Immature natural killer cell (primary cell): ENCODE measurements at regions not wholly inside any gene's neighbourhood (a gene's known extent, or its start where the extent isn't known, plus 50 kb on each side); places are given as distances from the start of the nearest gene placed in this dataset.
"Not testable (repeated sequence)": the region's sequence is repeated elsewhere in the genome, so short reads cannot be mapped to it uniquely, and the experiment has no call there.

Experiments used
- DNase-seq, 3 donors: peaks; one replicate each; pipeline ENCODE4 v3.0.0; 2022; ENCODE audit warnings: mixed read lengths in 1 of 3
- H3K27ac Mint-ChIP-seq, 6 donors: one replicate each; pipeline ENCODE4 v1.8.0; 2020; ENCODE audit warnings: mixed read lengths in 6 of 6, mild to moderate bottlenecking in 5 of 6, inconsistent platforms in 4 of 6, moderate library complexity in 3 of 6
- H3K27me3 Mint-ChIP-seq, 3 donors: one replicate each; pipeline ENCODE4 v1.8.0; 2020 to 2021; ENCODE audit warnings: low read depth in 3 of 3, mild to moderate bottlenecking in 3 of 3, mixed read lengths in 3 of 3, moderate library complexity in 3 of 3, inconsistent platforms in 1 of 3
- H3K36me3 Mint-ChIP-seq, 3 donors: one replicate each; pipeline ENCODE4 v1.8.0; 2020; ENCODE audit warnings: mixed read lengths in 3 of 3, inconsistent platforms in 2 of 3, mild to moderate bottlenecking in 2 of 3
- H3K4me1 Mint-ChIP-seq, 2 donors: one replicate each; pipeline ENCODE4 v1.8.0; 2020; ENCODE audit warnings: inconsistent platforms in 2 of 2, mild to moderate bottlenecking in 2 of 2, mixed read lengths in 2 of 2, moderate library complexity in 1 of 2
- H3K4me3 Mint-ChIP-seq, 5 donors: one replicate each; pipeline ENCODE4 v1.8.0; 2020; ENCODE audit warnings: mild to moderate bottlenecking in 5 of 5, mixed read lengths in 5 of 5, inconsistent platforms in 3 of 5, moderate library complexity in 3 of 5
- H3K9me3 Mint-ChIP-seq, 6 donors: one replicate each; pipeline ENCODE4 v1.8.0; 2020; ENCODE audit warnings: mild to moderate bottlenecking in 6 of 6, mixed read lengths in 6 of 6, inconsistent platforms in 4 of 6, moderate library complexity in 3 of 6

DNA sequence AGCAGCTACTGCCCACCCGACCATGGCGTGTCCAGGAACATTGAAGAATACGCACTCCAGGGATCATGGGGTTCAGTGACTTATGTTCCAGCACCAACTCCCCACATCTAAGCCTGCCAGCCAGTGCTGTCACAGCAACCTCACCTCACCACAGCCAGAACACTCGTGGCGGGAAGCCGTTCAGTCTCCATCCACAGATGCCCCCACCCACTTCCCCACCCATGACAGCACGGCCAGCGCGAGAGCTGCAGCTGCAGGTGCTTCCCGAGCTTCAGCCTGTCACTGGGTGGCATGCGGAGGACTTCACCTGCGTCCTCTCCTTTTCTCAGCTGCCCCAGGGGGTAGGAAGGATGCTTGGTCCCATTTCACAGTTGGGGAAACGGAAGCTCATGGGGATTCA, 50.3 kb downstream of the RBFOX3 start:
- peaks cover 16 to 24% (median 19%) of the 10 kb centered on the region in 3 donors for H3K27me3 Mint-ChIP-seq
- peaks cover 6% of the 10 kb centered on the region in 3 donors for H3K36me3 Mint-ChIP-seq
- no peak for DNase-seq
- H3K4me1 Mint-ChIP-seq: peaks cover 34 to 43% of the 10 kb centered on the region in 2 donors
- H3K9me3 Mint-ChIP-seq: peaks cover 0 to 7% (median 2%) of the 10 kb centered on the region in 6 donors
- H3K4me3 Mint-ChIP-seq: no peak overlapping the region
- no peak overlapping the region for H3K27ac Mint-ChIP-seq

DNA sequence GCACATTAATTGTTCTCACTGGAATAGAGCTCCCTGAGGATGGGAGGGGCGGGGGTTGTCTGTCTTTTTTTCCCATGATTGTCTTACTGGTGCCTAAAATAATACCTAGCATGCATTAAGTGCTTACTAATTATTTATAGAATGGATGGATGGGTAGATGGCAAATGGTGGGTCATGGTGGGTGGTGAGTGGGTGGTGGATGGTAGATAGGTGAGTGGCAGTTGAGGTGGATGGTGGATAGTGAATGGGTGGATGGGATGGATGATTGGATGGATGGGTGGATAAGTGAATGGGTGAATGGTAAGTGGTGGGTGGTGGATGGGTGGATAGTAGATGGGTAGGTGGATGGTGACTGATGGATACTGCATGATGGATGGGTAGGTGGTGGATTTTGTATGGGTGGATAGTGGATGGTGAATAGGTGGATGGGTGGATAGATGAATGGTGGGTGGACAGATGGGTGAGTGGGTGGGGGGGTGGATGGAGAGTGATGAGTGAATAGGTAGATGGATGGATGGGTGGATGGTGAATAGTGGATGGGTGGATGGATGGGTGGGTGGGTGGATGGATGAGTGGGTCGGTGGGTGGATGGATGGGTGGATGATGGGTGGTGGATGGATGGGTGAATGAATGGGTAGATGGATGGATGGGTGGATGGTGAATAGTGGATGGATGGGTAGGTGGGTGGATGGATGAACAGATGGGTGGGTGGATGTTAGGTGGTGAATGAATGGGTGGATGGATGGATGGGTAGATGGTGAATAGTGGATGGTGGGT, 51.6 kb downstream of the RBFOX3 start:
- H3K27me3 Mint-ChIP-seq: peaks cover 20 to 34% (median 25%) of the 10 kb centered on the region in 3 donors
- peak overlapping the region in 1 of 6 donors; percentile 29 for H3K27ac Mint-ChIP-seq
- no peak for DNase-seq
- H3K4me1 Mint-ChIP-seq: peaks cover 46 to 53% of the 10 kb centered on the region in 2 donors
- peaks cover 0 to 8% (median 6%) of the 10 kb centered on the region in 6 donors for H3K9me3 Mint-ChIP-seq
- peaks cover 7 to 8% (median 8%) of the 10 kb centered on the region in 3 donors for H3K36me3 Mint-ChIP-seq
- peak overlapping the region in 1 of 5 donors; percentile 1 for H3K4me3 Mint-ChIP-seq

DNA sequence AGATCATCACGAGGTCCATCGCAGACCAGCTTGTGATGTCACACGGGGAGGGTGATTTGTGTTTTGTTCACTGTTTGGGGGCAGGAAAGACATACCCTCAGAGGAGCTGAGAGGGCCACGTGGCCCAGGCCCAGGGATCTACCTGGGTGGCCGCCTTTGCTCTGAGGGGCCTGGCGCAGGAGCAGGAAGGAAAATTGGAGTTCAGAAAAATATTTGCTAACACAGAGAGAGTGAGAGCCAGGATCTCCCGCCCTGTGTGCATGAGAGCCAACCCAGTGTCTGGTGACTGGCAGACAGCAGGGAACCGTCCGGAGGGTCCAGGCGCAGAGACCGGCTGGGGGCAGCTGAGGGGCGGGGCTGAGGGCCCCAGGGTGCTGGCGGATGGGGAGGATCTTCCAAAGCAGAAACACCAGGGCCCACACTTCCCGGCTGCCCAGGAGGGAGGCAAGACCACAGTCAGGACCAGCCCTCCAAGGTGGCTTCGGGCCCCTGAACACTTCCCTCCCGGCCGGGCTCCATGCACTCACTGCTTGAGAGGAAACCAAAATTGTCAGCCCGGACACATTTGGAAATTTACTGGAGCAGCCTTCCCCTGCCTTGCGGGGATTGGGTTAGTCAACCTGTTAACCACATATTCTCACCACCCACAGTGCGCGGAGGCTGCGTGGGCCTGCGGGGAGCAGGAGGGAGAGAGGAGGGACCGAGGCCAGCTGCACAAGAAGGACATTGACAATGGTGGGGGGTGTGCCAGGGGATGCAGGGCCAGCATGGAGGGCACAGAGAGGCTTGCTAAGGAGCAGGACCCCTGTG, 52.6 kb downstream of the RBFOX3 start:
- Mint-ChIP-seq H3K36me3 (peaks cover 7 to 8% (median 8%) of the 10 kb centered on the region in 3 donors), H3K4me1 (peaks cover 46 to 53% of the 10 kb centered on the region in 2 donors), H3K4me3 (peak overlapping the region in 4 of 5 donors; percentile 36 to 63 (median 52)), H3K9me3 (peaks cover 0 to 8% (median 6%) of the 10 kb centered on the region in 6 donors), H3K27ac (peak overlapping the region in 3 of 6 donors; percentile 40 to 74 (median 71)), H3K27me3 (peaks cover 17 to 34% (median 23%) of the 10 kb centered on the region in 3 donors)
- DNase-seq: no peak

DNA sequence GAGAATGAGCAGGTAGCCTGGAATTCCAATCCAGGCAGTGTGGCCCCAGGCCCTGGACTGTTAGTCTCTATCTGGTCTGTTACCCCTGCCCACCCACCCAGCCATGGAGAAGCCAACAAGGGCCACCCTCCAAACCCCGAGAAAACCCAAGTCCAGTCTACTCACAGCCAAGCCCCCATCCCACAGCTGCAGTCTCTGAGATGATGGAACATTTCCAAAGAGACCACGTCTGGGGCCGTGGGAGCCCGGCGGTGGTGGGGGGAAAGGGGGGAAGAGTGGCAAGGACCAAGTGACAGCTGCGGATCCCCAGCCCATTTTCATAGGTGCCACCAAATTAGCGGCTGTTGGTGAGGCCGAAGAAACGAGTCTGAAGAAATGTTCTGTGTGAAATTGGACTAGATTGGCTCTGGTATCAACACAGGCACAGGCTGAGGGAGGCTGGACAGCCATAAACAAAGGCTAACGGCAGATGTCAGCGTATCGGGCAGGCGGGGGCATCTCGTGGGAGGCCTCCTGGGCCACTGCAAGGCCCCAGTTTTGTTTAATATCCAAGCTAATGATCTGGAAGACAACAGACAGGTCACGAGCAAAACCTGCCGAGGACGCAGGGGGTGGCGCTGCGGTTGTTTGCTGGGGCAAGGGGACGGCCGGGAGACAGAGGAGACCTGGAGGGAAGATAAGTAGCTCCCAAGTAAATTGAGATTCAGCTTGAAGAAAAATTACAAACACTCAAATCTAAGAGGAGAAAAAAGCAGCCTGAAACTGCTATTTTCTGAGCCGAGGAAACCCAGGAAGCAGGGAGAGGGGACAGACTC, 53.4 kb downstream of the RBFOX3 start:
- Mint-ChIP-seq H3K9me3 (peaks cover 0 to 8% (median 6%) of the 10 kb centered on the region in 6 donors), H3K4me1 (peaks cover 46 to 53% of the 10 kb centered on the region in 2 donors), H3K4me3 (peak overlapping the region in 4 of 5 donors; percentile 36 to 63 (median 52)), H3K27me3 (peaks cover 17 to 34% (median 23%) of the 10 kb centered on the region in 3 donors), H3K27ac (peak overlapping the region in 3 of 6 donors; percentile 40 to 71 (median 55)), H3K36me3 (peaks cover 7 to 8% (median 8%) of the 10 kb centered on the region in 3 donors)
- DNase-seq: no peak

DNA sequence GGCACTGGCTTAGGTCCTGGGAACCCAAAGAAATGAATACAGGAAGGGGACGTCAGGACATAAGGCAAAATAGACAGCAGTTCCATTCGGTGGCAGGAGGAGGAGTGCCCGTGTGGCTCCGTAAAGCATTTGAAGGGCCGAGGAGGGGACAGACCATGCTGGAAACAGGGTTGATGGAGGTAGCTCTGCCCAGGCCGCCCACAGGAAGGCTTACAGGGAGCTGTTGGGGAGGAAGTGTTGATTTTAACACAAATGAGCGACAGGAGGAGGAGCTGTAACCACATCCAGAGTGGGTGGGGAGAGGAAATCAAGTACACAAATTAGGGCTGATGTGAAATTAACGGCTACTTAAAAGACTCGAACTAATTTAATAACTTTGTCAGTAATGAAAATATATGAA, 54.6 kb downstream of the RBFOX3 start:
- peak overlapping the region; percentile 79 to 93 (median 89) for H3K27ac Mint-ChIP-seq
- peaks cover 46 to 53% of the 10 kb centered on the region in 2 donors for H3K4me1 Mint-ChIP-seq
- peak; percentile 56 to 64 (median 57) for DNase-seq
- H3K36me3 Mint-ChIP-seq: peaks cover 7 to 8% (median 8%) of the 10 kb centered on the region in 3 donors
- peak overlapping the region; percentile 75 to 93 (median 86) for H3K4me3 Mint-ChIP-seq
- H3K27me3 Mint-ChIP-seq: peaks cover 17 to 31% (median 23%) of the 10 kb centered on the region in 3 donors
- H3K9me3 Mint-ChIP-seq: peaks cover 0 to 8% (median 6%) of the 10 kb centered on the region in 6 donors

DNA sequence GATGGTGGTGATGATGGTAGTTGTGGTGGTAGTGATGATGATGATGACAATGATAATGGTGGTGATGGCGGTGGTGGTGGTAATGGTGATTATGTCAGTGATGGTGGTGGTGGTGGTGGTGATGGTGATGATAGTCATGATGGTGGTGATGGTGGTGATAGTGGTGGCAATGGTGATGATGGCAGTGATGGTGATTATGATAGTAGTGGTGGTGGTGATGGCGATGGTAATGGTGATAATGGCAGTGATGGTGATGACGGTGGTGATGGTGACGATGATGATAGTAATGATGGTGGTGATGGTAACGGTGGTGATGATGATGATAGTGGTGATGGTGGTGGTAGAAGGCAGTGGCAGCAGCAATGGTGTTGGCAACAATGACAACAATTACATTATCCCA, 55.3 kb downstream of the RBFOX3 start:
- peaks cover 46 to 49% of the 10 kb centered on the region in 2 donors for H3K4me1 Mint-ChIP-seq
- H3K36me3 Mint-ChIP-seq: peaks cover 7 to 8% (median 8%) of the 10 kb centered on the region in 3 donors
- peaks cover 0 to 8% (median 6%) of the 10 kb centered on the region in 6 donors for H3K9me3 Mint-ChIP-seq
- H3K27ac Mint-ChIP-seq: peak overlapping the region; percentile 79 to 93 (median 89)
- H3K27me3 Mint-ChIP-seq: peaks cover 17 to 31% (median 18%) of the 10 kb centered on the region in 3 donors
- DNase-seq: peak; percentile 49 to 60 (median 50)
- H3K4me3 Mint-ChIP-seq: peak overlapping the region; percentile 75 to 93 (median 86)

DNA sequence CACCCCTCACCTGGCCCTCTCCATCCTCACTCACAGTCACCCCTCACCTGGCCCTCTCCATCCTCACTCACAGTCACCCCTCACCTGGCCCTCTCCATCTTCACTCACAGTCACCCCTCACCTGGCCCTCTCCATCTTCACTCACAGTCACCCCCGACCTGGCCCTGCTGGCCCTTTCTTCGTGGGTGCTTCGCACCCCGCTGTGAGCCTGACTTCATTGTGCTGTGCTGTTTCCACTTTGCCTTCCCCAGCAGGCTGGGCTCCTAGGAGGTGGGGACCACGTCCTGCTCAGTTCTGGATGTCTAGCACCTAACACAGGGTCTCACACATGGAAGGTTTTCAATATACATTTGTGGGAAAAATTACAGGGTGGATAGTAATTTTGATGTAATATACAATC, 56.5 kb downstream of the RBFOX3 start:
- Mint-ChIP-seq H3K27me3 (peaks cover 18 to 31% (median 21%) of the 10 kb centered on the region in 3 donors), H3K27ac (peak overlapping the region in 3 of 6 donors; percentile 17 to 89 (median 38)), H3K4me1 (peaks cover 45 to 46% of the 10 kb centered on the region in 2 donors)

DNA sequence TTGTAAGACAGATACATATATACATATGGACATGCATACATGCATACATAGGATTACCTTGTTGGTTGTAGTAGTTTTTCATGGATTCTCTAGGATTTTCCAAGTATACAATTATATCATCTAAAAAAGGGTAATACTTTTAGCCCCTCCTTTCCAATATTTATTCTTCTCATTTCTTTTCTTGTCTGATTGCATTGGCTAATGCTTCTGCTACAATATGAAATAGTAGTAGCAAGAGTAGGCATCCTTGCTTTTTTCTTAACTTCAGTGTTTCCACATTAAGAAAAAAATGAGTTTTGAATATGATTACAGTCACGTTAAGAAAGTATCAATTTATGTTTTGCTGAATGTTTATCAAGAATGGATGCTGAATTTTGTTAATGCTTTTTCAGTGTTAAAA, 58.0 kb downstream of the RBFOX3 start:
- Mint-ChIP-seq H3K4me1 (peaks cover 31 to 34% of the 10 kb centered on the region in 2 donors), H3K4me3 (no peak overlapping the region), H3K27ac (no peak overlapping the region), H3K9me3 (peaks cover 0 to 8% (median 6%) of the 10 kb centered on the region in 6 donors), H3K27me3 (peaks cover 12 to 26% (median 18%) of the 10 kb centered on the region in 3 donors), H3K36me3 (peaks cover 6 to 13% (median 8%) of the 10 kb centered on the region in 3 donors)
- no peak for DNase-seq

More for the DNA sequence above, 56.5 kb downstream of the RBFOX3 start:
- H3K4me3 Mint-ChIP-seq, H3K36me3 Mint-ChIP-seq, H3K9me3 Mint-ChIP-seq, DNase-seq: not testable (repeated sequence)

DNA sequence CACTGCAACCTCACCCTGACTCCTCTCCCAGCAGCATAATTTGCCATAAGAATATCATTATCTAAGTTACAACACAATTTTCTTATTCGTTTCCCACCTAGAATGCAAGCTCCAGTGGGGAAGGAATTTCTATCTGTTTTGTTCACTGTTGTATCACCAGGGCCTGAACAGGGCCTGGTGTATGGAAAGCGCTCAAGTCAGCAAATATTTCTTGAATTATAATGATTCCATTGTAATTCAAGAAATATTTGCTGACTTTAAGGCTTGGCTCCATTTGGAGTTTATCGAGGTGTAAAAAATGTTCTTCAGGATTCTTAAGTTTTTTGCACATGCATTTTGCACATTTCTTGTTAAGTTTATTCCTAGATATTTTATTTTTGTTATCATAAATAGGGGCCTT, 58.4 kb downstream of the RBFOX3 start:
- H3K27ac Mint-ChIP-seq: peak overlapping the region in 1 of 6 donors; percentile 40
- DNase-seq: no peak
- H3K36me3 Mint-ChIP-seq: peaks cover 4 to 13% (median 8%) of the 10 kb centered on the region in 3 donors
- peaks cover 12 to 24% (median 18%) of the 10 kb centered on the region in 3 donors for H3K27me3 Mint-ChIP-seq
- H3K4me1 Mint-ChIP-seq: peaks cover 27 to 30% of the 10 kb centered on the region in 2 donors
- no peak overlapping the region for H3K4me3 Mint-ChIP-seq
- H3K9me3 Mint-ChIP-seq: peaks cover 0 to 8% (median 6%) of the 10 kb centered on the region in 6 donors

DNA sequence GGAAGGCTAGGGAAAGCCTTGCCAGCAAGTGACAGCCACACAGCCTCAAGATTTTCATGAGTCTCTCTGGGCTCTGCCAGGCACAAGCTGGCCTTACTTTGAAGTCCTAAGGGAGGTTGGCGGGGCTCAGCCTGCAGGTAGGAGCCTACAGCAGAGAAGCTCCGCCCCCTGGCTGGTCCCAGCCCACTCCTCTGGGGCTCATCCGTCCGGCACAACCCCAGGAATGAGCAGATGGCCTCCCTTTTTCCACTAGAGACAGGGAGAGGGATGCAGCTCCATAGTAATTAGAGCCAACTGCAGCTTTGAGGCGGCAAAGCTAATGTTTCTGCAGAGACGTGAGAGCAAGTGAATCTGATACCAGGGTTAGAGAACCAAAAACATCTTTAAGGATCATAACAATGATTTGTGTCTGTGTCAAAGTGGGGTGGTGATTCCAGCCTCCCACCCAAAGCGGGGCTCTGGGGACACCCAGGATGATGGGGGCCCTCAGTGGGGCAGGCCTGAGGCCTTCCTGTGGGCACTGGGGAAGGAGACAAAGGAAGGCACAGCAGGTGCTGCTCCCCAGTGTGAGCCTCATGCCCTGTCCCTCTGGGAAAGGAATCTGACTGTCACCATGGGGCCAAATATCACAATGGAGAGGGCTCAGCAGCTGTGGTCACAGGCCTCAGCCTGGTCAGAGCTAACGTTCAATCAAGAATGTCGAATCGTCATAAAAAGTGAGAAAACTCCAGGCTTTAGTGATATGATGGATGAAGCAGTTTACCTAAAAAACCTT, 61.5 kb downstream of the RBFOX3 start:
- peaks cover 2 to 4% (median 2%) of the 10 kb centered on the region in 3 donors for H3K27me3 Mint-ChIP-seq
- no peak overlapping the region for H3K4me3 Mint-ChIP-seq
- no peak for DNase-seq
- peaks cover 0 to 6% (median 0%) of the 10 kb centered on the region in 3 donors for H3K36me3 Mint-ChIP-seq
- peaks cover under 1 to 7% of the 10 kb centered on the region in 2 donors for H3K4me1 Mint-ChIP-seq
- H3K9me3 Mint-ChIP-seq: peaks cover 0 to 2% (median 0%) of the 10 kb centered on the region in 6 donors
- H3K27ac Mint-ChIP-seq: peak overlapping the region in 2 of 6 donors; percentile 2 to 75

DNA sequence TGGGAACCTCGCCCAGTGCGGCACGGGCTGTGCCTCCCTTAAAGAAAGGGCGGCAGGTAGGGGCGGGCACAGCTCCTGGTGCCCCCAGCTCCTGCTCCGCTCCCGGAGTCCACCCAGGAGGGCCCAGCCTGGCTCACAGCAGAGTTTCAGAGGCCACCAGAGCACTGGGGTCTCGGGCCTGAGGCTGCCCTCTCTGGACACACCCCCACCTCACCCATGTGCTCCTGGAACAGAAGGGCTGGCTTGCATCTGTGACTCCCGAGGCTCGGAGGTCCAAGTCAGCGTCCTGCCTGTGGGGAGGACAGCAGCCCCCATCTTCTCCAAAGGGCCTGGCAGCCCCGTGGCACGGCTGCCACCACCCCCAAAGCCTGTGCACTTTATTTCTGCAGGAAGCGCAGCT, 62.7 kb downstream of the RBFOX3 start:
- H3K9me3 Mint-ChIP-seq: no peaks in the 10 kb centered on the region
- peaks cover 0 to 6% (median 0%) of the 10 kb centered on the region in 3 donors for H3K36me3 Mint-ChIP-seq
- H3K27ac Mint-ChIP-seq: no peak overlapping the region
- DNase-seq: no peak
- H3K27me3 Mint-ChIP-seq: peaks cover 2 to 4% (median 2%) of the 10 kb centered on the region in 3 donors
- peaks cover 0 to 11% of the 10 kb centered on the region in 2 donors for H3K4me1 Mint-ChIP-seq
- no peak overlapping the region for H3K4me3 Mint-ChIP-seq

DNA sequence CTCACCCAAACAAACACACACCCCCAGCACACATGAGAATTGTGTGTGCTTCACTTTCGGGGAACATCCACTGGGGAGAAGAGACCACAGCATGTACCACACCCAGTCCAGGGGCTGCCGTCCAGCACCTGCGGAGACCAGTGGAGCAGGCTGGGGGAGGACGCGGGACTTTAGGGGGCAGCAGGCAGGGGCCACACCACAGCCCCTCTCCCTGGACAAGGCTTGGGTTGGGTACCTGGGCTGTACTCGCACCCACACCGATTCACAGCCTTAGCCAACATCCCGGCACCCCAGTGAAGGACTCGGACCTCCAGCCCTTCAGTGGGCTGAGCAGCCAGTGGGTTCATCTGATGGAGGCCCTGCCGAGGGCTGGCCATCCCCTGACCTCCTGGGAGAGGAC, 63.3 kb downstream of the RBFOX3 start:
- no peak overlapping the region for H3K4me3 Mint-ChIP-seq
- peaks cover 2 to 4% (median 2%) of the 10 kb centered on the region in 3 donors for H3K27me3 Mint-ChIP-seq
- H3K36me3 Mint-ChIP-seq: peaks cover 0 to 6% (median 0%) of the 10 kb centered on the region in 3 donors
- no peak overlapping the region for H3K27ac Mint-ChIP-seq
- DNase-seq: no peak
- H3K4me1 Mint-ChIP-seq: peaks cover 0 to 14% of the 10 kb centered on the region in 2 donors
- H3K9me3 Mint-ChIP-seq: no peaks in the 10 kb centered on the region
